NCI-H2081 treated with DMSO at 0.1 percent for 48 hours (cell line): ENCODE measurements at regions not wholly inside any gene's neighbourhood (a gene's known extent, or its start where the extent isn't known, plus 50 kb on each side); places are given as distances from the start of the nearest gene placed in this dataset.

Experiments
- DNase-seq: peaks from one replicate; lab custom pipeline; 2025; lab: John Stamatoyannopoulos, UW

DNA sequence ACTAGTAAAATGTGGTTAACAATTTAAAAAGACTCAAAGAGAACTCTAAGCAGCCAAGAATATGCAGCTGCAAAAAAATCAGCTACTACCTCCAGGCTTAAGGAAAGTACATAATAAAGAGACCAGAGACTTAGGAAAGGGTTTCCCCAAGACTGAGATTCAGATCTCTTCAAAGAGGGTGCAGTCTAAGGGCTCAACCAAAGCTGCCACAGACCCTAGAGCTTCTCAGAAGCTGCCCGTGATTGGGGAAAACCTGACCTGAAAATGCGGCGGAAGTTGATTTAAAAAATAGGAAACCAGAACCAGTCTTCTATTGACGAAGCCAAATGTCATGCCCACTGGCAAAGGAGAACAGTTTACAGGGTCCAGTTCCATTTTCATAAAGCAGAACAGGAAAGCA, 516.8 kb upstream of the MARCKS start:
- no peak for DNase-seq

DNA sequence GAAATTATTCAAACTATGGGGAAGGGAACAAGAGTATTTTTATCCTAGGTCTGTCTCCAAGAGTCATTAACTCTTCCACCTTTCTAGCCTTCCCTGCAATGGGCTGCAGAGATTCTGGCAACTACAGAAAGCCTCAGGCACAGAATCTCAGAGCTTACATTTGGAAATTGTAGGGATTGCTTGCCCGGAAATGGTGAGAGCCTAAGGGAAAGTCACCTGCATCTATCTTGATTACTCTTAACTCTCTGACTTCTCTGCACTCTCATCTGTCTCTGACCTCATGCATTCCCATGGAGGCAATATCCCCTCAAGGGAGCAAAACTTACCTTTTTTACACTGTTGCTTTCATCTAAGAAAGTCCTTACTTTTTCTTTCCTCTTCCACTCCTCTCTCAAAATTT, 513.2 kb upstream of the MARCKS start:
- DNase-seq: no peak

DNA sequence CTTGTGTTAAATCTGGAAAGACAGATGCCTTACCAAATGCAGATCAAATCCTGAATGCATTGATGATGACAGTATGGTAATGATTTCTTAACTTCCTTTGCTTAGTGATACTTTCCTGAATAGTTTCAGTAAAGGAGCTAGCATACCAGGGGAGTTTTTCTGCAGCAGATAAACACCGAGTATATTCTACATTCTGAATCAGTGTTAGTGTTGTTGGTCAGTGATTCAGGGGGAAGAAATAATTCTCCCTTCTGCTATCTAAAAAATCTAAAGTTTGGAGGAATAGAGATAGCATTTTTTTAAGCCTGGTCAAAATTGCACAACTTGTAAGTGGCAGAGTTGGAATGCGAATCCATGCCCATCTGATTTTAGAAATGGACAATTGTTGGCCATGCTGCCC, 512.2 kb upstream of the MARCKS start:
- DNase-seq: no peak

DNA sequence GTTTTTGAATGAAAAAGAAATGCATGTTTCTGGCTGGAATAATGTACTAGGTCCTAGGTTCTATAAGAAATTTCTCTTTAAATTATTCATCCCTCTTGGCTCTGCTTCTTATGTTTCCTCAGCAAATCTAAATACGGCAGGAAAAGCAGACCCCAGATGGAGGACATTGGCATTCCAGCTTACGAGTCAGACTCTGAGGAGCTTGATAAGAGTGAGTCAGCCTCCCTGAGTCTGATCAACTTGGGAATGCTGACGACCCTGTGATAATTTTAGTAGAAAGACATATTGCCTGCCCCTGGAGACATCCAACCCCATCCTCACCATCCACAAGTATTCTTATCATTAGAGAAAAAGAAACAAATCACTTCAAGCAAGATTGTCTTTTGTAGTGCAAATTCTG, 509.7 kb upstream of the MARCKS start:
- no peak for DNase-seq

DNA sequence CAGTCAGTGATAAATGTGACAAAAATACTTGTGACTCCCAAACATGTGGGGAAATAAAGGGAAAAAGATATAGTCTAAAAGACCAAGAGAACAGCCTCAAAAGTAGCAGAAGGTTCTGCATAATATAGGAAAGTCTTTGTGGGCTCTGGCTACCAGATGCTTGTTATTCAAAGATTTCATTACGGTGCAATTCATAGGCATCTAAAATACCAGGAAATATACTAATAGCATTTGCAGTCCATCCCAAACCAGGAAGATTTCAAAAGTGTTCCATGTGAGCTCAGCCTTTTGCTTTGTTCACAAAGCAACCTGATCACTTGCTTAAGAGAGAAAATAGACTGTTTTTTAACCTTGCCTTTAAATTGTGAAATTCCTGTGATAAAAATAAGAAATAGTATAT, 506.7 kb upstream of the MARCKS start:
- DNase-seq: no peak

DNA sequence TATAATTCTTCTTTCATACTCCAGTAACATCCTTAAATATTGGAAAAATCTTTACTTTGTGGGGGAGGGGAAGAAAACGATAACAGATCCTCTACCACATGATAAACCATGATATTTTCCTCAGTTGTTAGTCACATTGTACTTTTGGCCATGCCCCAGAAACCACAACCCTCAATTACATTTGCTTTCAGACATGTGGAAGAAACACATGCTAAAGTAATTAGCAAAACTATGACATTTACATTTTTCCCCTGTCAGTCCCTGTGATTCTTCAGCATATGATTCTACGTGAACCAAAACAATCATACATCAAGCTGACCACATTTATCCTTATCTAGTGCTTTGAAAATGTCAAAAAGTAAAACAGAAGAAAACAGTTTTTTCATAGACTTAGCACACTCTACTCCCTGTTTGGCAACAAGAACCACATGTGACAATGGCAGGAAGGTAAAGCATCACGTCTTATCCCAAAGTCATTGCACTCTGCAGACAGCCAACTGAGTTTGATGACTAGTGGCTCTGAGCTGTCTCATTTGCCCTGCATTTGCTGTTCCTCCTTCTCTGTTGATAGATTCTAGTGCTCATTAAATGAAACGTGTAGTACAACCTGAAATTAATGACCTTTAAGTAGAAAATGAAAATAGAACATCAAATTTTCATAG, 505.8 kb upstream of the MARCKS start:
- DNase-seq: no peak

DNA sequence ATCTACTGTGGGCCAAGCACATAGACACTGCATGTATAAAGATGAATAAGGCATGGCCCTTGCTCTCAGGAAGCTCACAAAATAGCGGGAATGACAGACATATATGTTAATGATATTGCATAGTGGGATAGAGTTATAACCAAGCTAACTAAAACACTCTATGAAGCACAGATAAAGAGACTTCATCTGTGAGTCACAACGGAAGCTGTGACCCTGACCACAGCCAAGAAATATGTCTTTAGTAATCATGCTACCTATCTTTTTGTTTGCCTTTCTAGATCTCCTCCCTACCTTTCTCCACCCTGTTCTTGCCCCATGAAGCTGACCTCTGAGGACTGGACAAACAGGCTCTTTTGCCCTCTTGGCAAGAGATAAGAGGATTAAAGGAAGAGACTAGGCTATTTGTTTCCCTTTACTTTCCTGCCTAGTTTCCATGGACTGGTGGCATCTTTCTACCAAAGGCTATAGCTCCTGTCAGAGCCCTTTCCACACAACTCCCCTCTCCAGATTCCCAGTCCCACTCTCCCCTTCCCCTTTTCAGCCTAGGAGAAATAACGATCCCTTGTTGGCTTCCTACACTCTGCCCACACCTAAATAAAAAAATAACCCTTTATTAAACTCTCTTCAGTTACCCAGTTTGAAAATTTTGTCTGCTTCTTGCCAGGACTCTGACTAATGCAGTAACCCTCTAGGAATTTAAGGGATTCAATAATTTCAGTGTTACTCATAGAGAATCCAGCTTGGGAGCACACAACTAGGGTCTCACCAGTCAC, 504.9 kb upstream of the MARCKS start:
- DNase-seq: no peak

DNA sequence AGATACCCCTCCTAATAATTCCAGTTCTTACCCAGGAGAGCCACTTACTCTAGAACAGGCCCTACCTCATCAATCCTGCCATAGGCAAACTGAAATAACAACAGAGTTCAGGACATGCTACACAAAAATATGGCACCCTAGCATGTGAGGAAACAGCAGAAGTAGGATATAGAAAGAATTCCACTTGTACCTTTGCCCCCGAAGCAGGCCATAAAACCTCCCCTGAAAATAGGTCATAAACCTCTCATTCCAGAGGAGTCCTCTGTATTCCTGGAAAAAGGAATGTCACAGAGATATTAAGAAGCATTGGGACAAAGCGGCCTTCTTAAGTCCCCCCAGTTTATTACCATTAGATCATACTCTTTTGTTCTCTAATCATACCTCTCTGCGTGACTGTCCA, 504.3 kb upstream of the MARCKS start:
- no peak for DNase-seq

DNA sequence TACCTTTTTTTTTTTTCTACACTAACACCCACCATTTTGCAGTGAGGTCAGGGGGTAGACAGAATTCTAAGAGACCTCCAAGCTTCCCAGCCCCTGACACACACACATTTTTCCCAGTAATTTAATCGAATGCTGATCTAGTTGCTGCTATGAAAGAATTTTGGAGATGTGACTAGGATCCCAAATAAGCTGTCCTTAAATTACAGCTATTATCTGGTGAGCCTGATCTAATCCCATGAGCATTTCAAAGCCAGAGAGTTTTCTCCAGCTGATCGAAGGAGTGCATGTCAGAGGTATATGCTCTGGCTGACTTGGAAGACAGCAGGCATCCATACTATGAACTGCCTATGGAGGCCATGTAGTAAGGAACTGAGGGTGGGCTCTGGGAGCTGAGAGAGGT, 503.8 kb upstream of the MARCKS start:
- DNase-seq: no peak

DNA sequence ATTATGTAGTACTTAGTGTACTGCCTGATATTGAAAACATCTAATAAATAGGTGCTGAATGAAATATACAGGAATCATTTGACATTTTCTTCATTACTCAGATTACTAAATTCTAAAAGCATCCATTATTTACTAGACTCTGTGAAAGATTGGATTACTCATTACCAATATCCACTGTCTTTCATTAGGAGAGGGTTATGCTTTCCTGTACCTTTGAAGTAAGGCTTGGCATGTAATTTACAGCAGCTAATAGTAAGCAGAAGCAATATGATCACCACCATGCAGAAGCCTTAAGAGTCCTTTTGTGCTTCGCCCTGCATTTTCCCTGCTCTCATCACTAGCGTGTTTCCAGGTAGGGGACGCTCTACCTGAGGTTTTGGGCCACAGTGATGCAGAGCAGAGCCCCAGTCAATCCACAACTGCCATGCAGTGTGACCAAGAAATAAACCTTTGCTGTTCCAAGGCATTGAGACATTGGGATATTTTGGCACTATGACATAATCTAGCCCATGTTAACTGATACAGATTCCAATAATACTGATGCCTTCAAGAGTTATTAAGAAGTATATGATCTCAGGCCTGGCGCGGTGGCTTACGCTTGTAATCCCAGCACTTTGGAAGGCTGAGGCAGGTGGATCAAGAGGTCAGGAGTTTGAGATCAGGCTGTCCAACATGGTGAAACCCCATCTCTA, 502.8 kb upstream of the MARCKS start:
- DNase-seq: no peak

DNA sequence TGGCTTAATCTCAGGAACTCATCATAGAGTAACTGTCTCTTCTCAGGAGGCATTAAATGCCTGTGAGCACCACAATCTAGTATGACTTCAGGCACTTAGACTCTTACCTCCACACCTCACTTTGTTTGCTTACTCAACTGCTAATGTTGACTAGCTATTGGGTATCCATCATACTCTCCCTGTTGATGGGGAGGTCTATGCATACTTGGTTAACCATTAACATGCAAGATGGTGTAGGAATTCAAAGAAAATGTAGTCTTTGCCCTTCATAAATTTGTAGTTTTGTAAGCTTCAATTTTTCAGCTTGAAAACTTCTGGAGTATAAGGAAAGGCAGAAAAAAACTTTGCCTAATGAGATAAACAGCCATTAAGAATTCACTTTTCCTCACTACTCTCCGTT, 501.0 kb upstream of the MARCKS start:
- no peak for DNase-seq

DNA sequence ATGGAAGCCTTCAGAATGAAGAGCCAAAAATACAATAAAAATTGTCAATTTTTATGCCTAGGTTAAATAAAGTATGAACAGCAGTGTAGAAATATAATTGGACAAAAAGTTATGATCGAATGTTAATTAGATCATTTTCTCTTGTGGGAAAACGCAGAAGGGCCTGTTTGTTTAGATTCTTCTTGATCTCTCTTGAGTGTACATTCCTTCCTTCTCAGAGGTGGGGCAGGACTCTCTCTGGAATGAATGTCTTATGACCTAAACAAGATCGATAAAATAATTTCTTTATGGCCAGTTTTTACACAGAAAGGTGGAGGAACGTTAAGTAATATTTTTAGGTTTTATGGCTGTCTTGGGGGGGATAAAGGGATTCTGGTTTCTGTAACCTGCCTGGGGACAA, 500.1 kb upstream of the MARCKS start:
- DNase-seq: no peak

DNA sequence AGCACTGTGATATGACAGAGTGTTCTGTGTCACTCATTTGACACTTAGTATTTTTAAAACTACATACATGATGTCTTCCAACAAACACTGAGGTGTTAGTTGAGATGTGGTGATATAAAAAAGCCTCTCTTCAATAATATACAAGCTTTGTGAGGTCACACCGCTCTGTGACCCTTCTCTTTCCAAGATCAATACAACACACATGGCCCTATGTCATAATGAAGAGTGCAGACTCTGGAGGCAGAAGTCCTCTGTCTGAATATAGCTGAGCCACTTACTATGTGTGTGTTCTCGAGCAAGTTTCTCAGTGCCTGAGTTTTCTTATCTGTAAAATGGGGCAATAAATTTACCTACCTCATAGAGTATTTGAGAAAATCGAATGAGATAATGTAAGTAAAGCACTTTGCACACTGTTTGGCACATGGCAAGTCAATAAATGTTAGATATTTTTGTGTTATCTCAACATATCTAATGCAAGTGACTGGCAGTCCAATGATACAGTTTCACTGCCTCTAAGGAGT, 499.0 kb upstream of the MARCKS start:
- no peak for DNase-seq

DNA sequence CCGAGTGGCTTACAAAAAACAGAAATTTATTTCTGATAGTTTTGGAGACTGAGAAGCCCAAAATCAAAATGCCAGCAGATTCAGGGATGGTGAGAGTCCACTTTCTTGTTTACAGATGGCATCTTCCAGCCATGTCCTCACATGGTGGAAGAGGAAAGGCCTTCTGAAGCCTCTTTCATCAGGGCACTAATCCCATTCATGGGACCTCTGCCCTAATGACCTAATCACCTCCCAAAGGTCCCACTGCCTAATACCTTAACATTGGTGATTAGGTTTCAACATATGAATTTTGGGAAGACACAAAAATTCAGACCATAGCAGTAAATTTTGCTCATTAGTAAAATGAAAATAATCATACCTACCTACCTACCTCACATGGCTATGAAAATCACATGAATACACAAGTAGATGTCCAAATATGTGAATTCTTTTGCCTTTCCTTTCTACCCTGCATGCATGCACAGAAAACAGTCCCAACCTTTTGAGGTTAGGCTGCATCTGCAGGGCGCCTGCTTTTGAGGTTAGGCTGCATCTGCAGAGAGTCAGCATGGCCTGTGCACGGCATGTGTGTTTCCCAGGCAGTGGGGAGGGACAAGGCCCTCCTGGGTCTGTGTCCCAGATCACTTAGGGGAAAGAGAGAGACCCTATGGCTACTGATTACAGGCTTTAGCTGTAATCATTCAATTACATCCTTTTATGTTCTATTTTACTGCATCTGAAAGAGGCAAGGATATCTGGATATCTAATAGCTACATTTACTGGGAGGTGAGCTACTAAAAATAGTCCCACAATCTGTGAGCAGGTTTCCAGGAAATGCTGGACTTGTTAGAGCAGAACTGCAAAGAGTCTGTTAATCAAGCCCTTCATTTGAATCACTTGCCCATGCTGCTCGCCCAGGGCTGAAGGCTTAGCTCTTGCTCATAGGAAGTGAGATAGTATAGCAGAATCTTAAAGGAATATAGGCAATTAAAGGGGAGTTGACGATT, 497.7 kb upstream of the MARCKS start:
- DNase-seq: peak; percentile 37

DNA sequence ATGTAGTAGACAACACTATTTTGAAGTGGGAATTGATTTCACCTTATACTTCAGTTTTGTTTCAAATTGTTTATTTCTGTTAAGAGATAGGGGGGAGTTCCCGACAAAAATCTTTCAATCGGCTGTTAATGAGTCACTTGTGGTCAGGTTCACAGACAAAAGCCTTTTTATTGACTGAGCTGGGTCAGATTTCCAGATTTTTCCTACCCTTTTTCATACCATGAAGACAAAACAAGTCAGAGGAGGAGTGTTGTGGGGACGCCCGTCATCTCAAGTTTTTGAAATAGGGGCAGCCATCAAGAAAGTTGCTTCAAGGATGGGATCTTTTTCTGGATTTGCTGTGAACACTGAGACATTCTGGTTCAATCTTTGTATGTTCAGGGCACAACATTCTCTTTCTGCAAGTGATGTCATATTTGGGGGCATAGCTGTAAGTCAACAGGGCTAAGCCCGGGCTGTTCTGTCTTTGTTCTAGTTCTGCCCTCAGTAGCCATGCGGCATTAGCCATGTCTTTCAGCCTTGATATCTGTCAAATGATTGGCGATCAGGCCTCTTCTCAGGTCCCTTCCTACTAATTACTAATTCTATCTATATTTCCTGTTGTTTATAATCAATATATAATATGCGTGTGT, 496.0 kb upstream of the MARCKS start:
- no peak for DNase-seq

DNA sequence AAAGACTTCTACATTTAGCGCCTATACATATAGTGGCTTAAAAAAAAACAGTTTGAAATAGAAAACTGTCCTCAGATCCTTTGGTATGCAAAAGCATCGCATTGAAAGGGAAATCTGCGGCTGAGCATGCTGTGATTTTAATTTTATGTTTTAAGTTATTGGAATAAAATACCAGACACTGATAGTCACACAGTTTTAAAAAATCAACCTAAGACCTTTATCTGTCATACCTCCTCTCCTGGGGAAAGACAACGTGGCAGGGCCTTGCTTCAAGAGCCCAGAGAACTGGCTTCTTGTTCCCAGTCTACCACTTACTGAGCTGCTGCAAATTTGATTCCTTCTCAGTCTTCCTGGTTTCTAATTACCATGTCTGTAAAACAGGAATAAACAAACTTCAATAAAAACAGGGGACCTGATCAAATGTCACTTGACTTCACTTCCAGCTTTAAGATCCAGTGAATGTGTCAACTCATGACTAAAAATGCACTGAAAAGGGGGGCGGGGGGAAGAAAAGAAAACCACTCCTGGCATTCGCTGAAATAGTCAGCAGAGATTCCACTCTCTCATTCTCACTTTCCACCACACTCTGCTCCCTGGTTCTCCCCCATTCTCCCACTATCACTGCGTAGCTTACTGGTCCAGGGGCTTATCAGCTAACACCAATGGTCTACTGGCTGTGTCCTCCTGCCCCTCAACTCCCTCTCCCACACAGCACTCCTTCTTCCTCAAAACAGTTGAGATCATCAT, 494.7 kb upstream of the MARCKS start:
- DNase-seq: no peak

DNA sequence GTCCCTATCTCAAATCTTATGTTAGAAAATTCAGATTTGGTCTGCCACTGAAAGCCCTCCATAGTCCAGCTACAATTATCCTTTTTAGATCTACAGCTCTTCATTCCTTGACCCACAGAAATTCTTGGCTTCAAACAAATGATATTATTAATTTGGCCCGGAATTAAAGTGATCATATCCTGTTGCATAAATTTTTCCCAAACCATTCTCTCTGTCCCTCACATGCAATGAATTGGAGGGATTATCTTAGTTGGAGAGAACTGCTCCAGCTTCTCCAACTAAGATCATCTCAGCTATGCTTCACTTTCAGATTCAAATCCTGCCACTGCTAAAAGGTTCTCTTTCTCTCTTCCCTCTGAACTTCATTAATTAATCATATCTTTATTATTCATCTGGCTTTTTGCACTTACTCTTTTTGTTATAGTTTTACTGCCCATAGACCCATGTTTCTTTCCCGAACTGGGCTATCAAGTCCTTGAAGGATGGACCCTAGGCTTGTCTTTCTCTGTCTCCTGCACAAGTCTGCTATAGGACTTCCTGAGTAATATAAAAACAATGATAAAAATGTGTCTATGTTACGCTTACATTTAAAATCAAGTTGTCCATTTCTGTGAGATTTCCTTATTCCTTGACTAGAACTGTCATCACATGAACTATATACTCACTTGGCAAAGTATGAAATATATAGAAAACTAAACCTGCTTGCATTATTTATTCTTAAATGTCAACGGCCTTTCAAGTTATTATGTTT, 493.9 kb upstream of the MARCKS start:
- no peak for DNase-seq

DNA sequence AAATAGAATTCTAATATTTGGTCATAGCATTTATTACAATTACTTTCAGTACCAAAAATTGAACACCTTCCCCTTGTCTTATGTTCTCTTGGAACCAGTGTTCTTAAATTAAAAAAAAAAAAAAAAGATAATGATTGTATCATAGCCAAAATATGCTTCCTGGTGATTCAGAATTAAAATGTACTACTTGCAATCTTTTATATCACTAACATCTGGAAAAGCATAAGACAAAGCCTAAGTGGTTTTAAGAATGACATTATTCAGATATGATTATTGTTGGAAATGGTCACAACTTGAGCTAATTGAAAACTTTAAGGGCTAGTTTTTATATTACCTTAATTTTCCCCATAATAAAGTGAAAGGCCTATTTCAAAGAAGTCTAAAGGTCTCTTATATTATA, 493.3 kb upstream of the MARCKS start:
- no peak for DNase-seq

DNA sequence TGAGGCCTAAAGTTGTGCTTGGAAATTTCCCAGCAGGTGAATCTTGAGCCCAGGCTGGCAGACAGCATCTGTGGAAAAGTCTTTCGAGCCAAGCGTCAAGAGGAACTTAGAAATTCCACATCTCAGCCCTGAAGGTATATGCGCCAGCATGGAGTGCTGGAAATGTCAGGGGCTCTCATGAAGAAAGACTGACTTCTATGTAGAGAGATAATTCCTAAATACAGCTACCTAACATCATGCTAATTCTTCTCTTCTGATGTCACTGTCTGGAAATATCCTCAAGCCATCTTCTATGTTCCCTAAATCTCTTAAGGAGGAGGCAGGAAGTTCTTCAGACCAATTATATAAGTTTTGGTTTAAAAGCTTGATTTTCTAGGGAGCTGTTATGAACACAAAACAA, 492.4 kb upstream of the MARCKS start:
- no peak for DNase-seq

DNA sequence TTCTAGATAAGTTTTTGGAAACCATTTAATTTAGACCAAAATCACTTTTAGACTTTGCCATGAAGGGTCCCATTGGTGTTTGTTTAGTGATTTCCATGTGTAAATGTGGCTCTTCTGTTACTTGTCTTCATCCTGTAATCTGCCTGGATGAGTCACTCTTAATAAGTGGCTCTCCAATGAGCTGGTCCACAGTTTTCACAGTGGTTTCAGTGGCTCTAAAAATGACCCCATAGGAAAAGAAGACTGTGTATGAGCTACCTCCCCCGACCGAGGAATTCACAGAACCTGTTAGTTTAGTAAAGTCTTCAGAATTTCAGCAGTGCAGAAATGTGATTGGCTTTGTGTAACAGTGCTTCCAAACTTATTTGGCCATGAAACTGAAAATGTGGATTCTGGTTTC, 492.0 kb upstream of the MARCKS start:
- no peak for DNase-seq
